ENCODE measurements at regions not wholly inside any gene's neighbourhood (a gene's known extent, or its start where the extent isn't known, plus 50 kb on each side); places are given as distances from the start of the nearest gene placed in this dataset.

GRCh38 chr9:79880626-79881025 lies 308.9 kb downstream of the TLE4 start (continued):
- TF ChIP-seq ZC3H4 (CRISPR knock-in tag; IDR thresholded peaks at IDR 0.05; ENCODE audit: borderline replicate concordance), result no peak
- TF ChIP-seq JARID2 (CRISPR knock-in tag; IDR thresholded peaks at IDR 0.05; ENCODE audit: insufficient replicate concordance), result no peak
- TF ChIP-seq, protein P1, sequence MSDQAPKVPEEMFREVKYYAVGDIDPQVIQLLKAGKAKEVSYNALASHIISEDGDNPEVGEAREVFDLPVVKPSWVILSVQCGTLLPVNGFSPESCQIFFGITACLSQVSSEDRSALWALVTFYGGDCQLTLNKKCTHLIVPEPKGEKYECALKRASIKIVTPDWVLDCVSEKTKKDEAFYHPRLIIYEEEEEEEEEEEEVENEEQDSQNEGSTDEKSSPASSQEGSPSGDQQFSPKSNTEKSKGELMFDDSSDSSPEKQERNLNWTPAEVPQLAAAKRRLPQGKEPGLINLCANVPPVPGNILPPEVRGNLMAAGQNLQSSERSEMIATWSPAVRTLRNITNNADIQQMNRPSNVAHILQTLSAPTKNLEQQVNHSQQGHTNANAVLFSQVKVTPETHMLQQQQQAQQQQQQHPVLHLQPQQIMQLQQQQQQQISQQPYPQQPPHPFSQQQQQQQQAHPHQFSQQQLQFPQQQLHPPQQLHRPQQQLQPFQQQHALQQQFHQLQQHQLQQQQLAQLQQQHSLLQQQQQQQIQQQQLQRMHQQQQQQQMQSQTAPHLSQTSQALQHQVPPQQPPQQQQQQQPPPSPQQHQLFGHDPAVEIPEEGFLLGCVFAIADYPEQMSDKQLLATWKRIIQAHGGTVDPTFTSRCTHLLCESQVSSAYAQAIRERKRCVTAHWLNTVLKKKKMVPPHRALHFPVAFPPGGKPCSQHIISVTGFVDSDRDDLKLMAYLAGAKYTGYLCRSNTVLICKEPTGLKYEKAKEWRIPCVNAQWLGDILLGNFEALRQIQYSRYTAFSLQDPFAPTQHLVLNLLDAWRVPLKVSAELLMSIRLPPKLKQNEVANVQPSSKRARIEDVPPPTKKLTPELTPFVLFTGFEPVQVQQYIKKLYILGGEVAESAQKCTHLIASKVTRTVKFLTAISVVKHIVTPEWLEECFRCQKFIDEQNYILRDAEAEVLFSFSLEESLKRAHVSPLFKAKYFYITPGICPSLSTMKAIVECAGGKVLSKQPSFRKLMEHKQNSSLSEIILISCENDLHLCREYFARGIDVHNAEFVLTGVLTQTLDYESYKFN (CRISPR knock-in tag; conservative IDR thresholded peaks at IDR 0.05), result no peak
- no peak for TF ChIP-seq ATM (IDR thresholded peaks at IDR 0.05; ENCODE audit: borderline replicate concordance)
- TF ChIP-seq MIXL1 (CRISPR knock-in tag; IDR thresholded peaks at IDR 0.05), result no peak

DNA sequence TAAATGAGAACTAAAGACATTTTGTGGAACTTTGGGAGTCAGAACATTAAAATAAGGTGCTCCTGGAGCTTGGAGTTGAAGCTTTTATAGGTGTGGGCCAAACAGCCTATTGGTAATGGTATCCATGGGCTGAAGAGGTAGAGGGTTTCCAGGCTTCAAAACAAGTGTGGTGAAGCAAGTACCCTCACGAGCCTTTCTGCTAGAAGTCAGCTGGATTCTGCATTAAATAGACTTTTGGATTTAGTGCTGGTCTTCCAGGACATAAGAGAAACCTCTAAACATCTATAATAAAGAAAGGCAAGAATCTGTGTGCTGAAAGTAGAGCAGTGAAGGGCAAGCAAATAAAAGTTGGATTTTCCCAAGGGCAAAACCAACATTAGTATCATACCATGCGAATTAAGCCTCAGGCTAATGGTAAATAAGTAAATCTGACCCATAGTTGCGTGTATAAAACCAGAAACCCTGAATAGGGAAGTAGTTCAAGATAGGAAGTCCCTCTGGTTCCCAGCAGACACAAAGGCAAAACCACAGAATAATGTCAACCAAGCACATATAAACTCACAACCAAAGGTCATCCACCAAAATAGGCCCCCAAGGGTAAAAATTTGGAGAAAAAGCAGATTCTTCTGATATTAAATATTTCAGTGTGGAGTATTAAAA lies 306.3 kb downstream of the TLE4 start:
- CTCF ChIA-PET (ENCODE audit: low intra/inter-chr PET ratio, low total read pairs), result no interaction called here
- no peaks in the 10 kb centered on the region for H3K4me1 ChIP-seq (ENCODE audit: insufficient read depth, low read length)
- no peaks in the 10 kb centered on the region; a peak in 1 of 5 replicates for H3K27me3 ChIP-seq (ENCODE audit: control insufficient read depth in 1 of 2, insufficient read depth in 2 of 2, low read length in 2 of 2)
- no peak for DNase-seq (ENCODE audit: low spot score)
- POLR2A ChIA-PET, result no interaction called here
- intact Hi-C loops (cut with micrococcal nuclease; ENCODE audit: unreplicated experiment) (no loop called here), in situ Hi-C loops (cut with HindIII; ENCODE audit: extremely low pct_ligation_motif_present, low pct_unique_long_range_greater_than_20kb) (no loop called here)
- no peak overlapping the region for H3K9ac ChIP-seq (ENCODE audit: insufficient read depth, low read depth, low read length)
- ATAC-seq, result no peak
- no peaks in the 10 kb centered on the region for H3K79me2 ChIP-seq (ENCODE audit: insufficient read depth, low read length)
- H3K27ac ChIP-seq (ENCODE audit: extremely low read length, insufficient read depth, low read length), result no peak overlapping the region
- H4K20me1 ChIP-seq (ENCODE audit: insufficient read depth, low read length), result no peaks in the 10 kb centered on the region
- H2AFZ ChIP-seq (ENCODE audit: low read length), result no peak overlapping the region
- H3K4me2 ChIP-seq (ENCODE audit: low read depth, low read length), result no peak overlapping the region
- H3K4me3 ChIP-seq (replicated peaks in 1 of 3; ENCODE audit: insufficient read depth in 1 of 3, low read depth in 2 of 3, low read length in 3 of 3), result no peak overlapping the region
- FAIRE-seq, result no peak
- 3% methylated on average over 3 of the region's 3 CpGs for WGBS (ENCODE audit: low lambda C conversion rate)
- no peaks in the 10 kb centered on the region for H3K9me3 ChIP-seq (ENCODE audit: low read length)
- no TSS peak for BruUV-seq (replicated peaks)
- no peaks in the 10 kb centered on the region for H3K36me3 ChIP-seq (replicated peaks in 1 of 2; ENCODE audit: control insufficient read depth in 1 of 2, insufficient read depth in 2 of 2, low read length in 2 of 2)
- TF ChIP-seq MIXL1 (CRISPR knock-in tag; IDR thresholded peaks at IDR 0.05), result no peak
- no peak for TF ChIP-seq ZNF616 (CRISPR knock-in tag; IDR thresholded peaks at IDR 0.05; ENCODE audit: low read depth)
- TF ChIP-seq ZNF775 (CRISPR knock-in tag; IDR thresholded peaks at IDR 0.05; ENCODE audit: borderline replicate concordance), result no peak
- no peak for TF ChIP-seq MED1 (CRISPR knock-in tag; IDR thresholded peaks at IDR 0.05)
- TF ChIP-seq ETS1 (CRISPR knock-in tag; IDR thresholded peaks at IDR 0.05), result no peak
- no peak for TF ChIP-seq ZFYVE20 (CRISPR knock-in tag; IDR thresholded peaks at IDR 0.05; ENCODE audit: borderline replicate concordance, low read depth)
- TF ChIP-seq ZNF629 (CRISPR knock-in tag; conservative IDR thresholded peaks at IDR 0.05), result no peak
- TF ChIP-seq MZF1 (CRISPR knock-in tag; IDR thresholded peaks at IDR 0.05; ENCODE audit: borderline replicate concordance), result no peak
- TF ChIP-seq ZSCAN29 (CRISPR knock-in tag; conservative IDR thresholded peaks at IDR 0.05), result no peak
- no peak for TF ChIP-seq ZFP36L1 (CRISPR knock-in tag; IDR thresholded peaks at IDR 0.05)
- TF ChIP-seq TCF7L2 (IDR thresholded peaks at IDR 0.05; ENCODE audit: low read depth, low read length), result no peak
- no peak for TF ChIP-seq PBX2 (CRISPR knock-in tag; IDR thresholded peaks at IDR 0.05)
- TF ChIP-seq ZNF446 (CRISPR knock-in tag; IDR thresholded peaks at IDR 0.05), result no peak
